ENCODE measurements at regions not wholly inside any gene's neighbourhood (a gene's known extent, or its start where the extent isn't known, plus 50 kb on each side); places are given as distances from the start of the nearest gene placed in this dataset.

GRCh38 chr12:24664161-24664880 lies 284.6 kb downstream of the BCAT1 start:
- TF ChIP-seq JUN (CRISPR knock-in tag; IDR thresholded peaks at IDR 0.05) (no peak), ZNF423 (CRISPR knock-in tag; IDR thresholded peaks at IDR 0.05) (no peak)

Measured in WTC11 (cell line).